GM12875 (cell line): ENCODE measurements at regions not wholly inside any gene's neighbourhood (a gene's known extent, or its start where the extent isn't known, plus 50 kb on each side); places are given as distances from the start of the nearest gene placed in this dataset.
A peak's percentile ranks its signal among the peaks of the same experiment; 100 is the strongest.

Source experiments
- H3K4me3 ChIP-seq: one replicate; pipeline ENCODE4 v1.5.1; 2011; ENCODE audit warnings: low read depth, low read length, control low read depth
- TF ChIP-seq, protein P1 (sequence below): IDR thresholded peaks from 2 replicates; pipeline ENCODE4 v1.5.1; 2011; ENCODE audit warnings: low read depth, mild to moderate bottlenecking, control low read depth, inconsistent platforms, low read length, moderate library complexity, borderline replicate concordance; ENCODE audit not compliant: insufficient read depth

DNA sequence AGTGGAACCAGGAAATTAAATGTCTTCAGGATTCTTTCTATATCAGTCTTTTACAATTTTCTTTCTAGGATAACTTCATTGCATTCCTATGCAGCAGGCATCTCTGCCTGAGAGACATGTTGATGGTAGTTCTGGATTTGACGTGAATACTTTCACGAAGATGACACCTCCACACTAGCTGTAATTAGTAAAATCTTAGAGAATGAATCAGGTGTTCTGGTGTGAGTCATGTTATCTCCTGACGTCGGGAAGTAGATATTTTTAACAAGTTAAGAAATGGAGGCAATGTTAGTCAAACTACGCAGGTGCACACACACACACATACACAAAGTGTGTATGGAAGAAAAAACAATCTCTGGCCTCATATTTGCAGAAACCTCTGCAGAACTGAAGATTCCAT is 1661.3 kb upstream of the MIR17HG start:
- TF ChIP-seq, protein P1, sequence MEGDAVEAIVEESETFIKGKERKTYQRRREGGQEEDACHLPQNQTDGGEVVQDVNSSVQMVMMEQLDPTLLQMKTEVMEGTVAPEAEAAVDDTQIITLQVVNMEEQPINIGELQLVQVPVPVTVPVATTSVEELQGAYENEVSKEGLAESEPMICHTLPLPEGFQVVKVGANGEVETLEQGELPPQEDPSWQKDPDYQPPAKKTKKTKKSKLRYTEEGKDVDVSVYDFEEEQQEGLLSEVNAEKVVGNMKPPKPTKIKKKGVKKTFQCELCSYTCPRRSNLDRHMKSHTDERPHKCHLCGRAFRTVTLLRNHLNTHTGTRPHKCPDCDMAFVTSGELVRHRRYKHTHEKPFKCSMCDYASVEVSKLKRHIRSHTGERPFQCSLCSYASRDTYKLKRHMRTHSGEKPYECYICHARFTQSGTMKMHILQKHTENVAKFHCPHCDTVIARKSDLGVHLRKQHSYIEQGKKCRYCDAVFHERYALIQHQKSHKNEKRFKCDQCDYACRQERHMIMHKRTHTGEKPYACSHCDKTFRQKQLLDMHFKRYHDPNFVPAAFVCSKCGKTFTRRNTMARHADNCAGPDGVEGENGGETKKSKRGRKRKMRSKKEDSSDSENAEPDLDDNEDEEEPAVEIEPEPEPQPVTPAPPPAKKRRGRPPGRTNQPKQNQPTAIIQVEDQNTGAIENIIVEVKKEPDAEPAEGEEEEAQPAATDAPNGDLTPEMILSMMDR: no peak
- H3K4me3 ChIP-seq: no peak overlapping the region

DNA sequence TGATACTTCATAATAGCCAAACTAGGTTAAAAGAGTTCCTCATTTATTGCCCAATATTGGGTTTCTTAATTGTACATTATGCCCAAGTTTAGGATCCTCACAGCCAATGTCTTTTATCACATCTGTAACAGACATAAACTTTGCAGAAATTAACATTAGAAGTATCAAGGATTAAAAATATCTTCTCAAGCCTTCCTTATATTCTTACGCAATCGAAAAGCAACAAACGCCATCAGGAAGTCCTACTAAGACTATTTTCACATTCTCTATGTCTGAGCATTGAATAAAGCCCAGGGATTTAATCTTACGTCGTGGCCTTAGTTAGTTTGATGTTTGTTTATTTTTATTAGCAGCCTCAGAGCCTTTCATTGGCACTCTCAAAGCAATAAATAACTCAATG is 1660.4 kb upstream of the MIR17HG start:
- no peak overlapping the region for H3K4me3 ChIP-seq
- TF ChIP-seq, protein P1: no peak

DNA sequence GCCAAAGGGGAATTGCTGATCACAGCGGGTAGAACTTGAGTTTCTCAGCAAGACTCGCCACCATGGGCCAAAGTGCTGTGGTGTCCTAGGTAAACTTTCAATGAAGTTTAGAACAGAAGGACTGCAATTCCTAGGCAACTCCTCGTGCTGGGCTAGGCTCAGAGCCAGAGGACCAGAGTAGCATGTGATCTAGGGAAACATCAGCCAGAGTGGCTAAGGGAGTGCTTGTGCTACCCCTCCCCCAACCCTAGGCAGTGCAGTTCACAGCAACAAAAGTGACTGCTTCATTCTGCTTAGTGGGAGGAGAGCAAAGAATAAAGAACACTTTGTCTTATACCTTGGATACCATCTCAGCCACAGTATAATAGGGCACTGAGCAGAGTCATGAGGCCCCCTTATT is 1658.6 kb upstream of the MIR17HG start:
- H3K4me3 ChIP-seq: no peak overlapping the region
- TF ChIP-seq, protein P1: no peak

DNA sequence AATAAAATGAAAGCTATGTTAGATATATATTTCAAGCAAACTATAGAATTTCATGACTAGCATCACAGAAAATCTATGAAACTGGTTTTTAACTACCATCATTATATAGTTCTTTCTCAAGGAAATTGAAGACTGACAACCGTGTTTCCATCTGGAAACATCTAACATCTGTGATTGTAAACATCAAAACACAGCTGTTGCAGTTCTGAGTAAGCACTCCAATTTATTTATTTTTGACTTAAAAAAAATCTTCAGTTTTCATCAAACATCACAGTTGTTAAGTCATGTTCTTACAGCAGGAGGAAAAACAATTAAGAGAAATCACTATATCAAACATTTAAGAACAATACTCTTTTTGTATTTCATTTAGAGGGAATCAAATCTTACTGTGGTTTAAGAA is 1653.0 kb upstream of the MIR17HG start:
- TF ChIP-seq, protein P1: no peak
- no peak overlapping the region for H3K4me3 ChIP-seq

DNA sequence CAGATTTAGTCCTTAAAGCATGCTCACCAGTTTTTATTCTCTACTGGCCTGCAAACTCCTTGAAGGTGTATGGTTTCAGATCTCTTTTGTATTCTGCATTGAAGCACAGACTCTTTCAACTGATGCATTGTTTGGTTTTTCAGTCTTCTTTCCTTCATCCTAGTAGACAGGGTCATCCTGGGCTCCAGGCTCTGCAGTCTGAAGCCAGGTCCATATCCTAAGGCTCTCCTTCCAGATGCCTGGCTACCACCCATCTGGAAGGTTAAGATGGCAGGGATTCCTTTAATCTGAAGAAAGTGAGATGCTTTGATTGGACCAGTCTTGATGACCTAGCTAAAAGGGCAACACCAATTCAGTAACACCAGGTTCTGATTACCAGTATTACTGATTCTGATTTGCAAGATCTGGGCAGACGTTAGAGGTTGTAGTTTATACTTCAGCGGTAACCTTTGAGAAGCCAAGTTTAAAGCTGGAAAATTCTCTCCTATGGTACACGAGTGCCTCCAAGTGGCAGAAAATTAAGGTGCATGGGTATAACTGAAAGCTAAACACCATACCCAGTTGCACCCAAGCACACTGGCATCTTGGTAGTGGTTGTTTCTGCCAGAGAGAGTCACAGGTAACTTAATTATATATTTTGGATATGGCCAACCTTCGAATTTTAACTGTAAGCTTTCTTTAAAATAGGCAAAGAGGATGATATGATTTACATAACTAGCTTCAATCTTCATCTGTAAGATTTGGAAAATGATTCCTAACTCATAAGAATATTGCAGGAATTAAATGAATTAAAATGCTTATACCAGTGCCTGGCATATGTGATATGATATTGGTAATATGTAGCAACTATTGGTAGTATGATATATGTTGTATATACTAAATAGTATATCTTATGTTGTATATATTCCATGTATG is 1651.9 kb upstream of the MIR17HG start:
- H3K4me3 ChIP-seq: no peak overlapping the region
- TF ChIP-seq, protein P1: peak; percentile 39; the same call in 1 of the 2 replicates

DNA sequence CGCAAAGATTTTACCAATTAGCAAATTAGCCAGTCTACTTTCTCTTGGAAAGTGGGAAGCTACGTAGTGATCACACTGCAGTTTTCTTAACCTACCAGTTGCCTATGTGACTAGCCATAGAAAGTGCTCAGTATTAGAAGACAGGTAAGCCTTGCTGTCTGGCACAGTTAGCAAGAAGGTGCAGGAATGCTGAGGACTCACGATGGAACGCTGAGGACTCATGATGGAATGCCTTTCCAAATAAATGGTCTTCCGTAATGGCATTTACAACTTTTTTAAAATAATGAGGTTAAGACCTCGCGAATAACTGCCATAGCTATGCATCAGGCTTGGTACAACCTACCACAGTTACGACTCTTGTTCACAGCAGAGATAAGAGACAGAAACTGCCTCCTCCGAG is 1645.6 kb upstream of the MIR17HG start:
- no peak overlapping the region for H3K4me3 ChIP-seq
- TF ChIP-seq, protein P1: no peak

DNA sequence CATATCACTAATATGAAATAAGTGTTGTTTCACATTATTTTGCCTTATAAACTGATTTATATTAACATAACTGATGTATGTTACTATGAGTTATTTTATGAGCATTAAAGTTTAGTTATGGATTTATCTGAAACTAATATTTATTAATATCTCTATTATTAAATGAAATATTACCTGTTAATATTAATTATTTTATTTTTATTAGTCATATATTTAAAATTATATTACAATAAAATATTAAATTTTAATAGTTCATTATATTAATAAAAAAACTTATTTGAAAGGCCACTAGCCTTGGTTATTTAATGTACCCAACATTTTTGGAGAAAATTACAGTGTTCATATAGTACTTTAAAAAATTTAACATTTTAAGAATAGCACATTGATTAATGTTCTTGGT is 1643.4 kb upstream of the MIR17HG start:
- TF ChIP-seq, protein P1: no peak
- H3K4me3 ChIP-seq: no peak overlapping the region
